ENCODE measurements at regions not wholly inside any gene's neighbourhood (a gene's known extent, or its start where the extent isn't known, plus 50 kb on each side); places are given as distances from the start of the nearest gene placed in this dataset.

- H3K27ac ChIP-seq (ENCODE audit: low read depth, low read length), result no peak overlapping the region
- 88 to 93% (median 89%) methylated on average over 5 of the region's 5 CpGs for WGBS, 3 donors
Measured at GRCh38 chr15:38667890-38668850, 103.6 kb upstream of the RASGRP1 start.

GRCh38 chr15:38668898-38669391, 104.3 kb upstream of the RASGRP1 start:
- WGBS, 3 donors, result 38 to 77% (median 75%) methylated on average over 8 of the region's 8 CpGs
- H3K27ac ChIP-seq (ENCODE audit: low read depth, low read length), result no peak overlapping the region

- 76 to 90% (median 78%) methylated on average over 3 of the region's 3 CpGs for WGBS, 3 donors
- H3K27ac ChIP-seq (ENCODE audit: low read depth, low read length), result no peak overlapping the region
Measured at GRCh38 chr15:38670128-38671005, 105.8 kb upstream of the RASGRP1 start.

GRCh38 chr15:38671006-38671387, 106.4 kb upstream of the RASGRP1 start:
- 85 to 91% (median 89%) methylated on average over 2 of the region's 2 CpGs for WGBS, 3 donors
- no peak overlapping the region for H3K27ac ChIP-seq (ENCODE audit: low read depth, low read length)

- WGBS, 3 donors, result 66 to 80% (median 79%) methylated on average over 6 of the region's 6 CpGs
- H3K27ac ChIP-seq (ENCODE audit: low read depth, low read length), result no peak overlapping the region
Measured at GRCh38 chr15:38671675-38672254, 107.2 kb upstream of the RASGRP1 start.

GRCh38 chr15:38672273-38672672, 107.7 kb upstream of the RASGRP1 start:
- 53 to 86% (median 86%) methylated on average over 1 of the region's 1 CpG for WGBS, 3 donors
- H3K27ac ChIP-seq (ENCODE audit: low read depth, low read length), result no peak overlapping the region

GRCh38 chr15:38672814-38673670, 108.4 kb upstream of the RASGRP1 start:
- H3K27ac ChIP-seq (ENCODE audit: low read depth, low read length), result no peak overlapping the region
- 72 to 74% (median 73%) methylated on average over 14 of the region's 14 CpGs for WGBS, 3 donors

GRCh38 chr15:38674448-38674847, 109.8 kb upstream of the RASGRP1 start:
- no peak overlapping the region for H3K27ac ChIP-seq (ENCODE audit: low read depth, low read length)
- WGBS, 3 donors, result 83 to 89% (median 86%) methylated on average over 4 of the region's 4 CpGs

GRCh38 chr15:38678281-38678680, 113.7 kb upstream of the RASGRP1 start:
- no peak overlapping the region for H3K27ac ChIP-seq (ENCODE audit: low read depth, low read length)
- 45 to 97% (median 91%) methylated on average over 2 of the region's 2 CpGs for WGBS, 3 donors

- no peak overlapping the region for H3K27ac ChIP-seq (ENCODE audit: low read depth, low read length)
- 80 to 90% (median 89%) methylated on average over 5 of the region's 5 CpGs for WGBS, 3 donors
Measured at GRCh38 chr15:38680775-38681174, 116.2 kb upstream of the RASGRP1 start.

GRCh38 chr15:38682363-38682762, 117.7 kb upstream of the RASGRP1 start:
- H3K27ac ChIP-seq (ENCODE audit: low read depth, low read length), result no peak overlapping the region
- WGBS, 3 donors, result 63 to 76% (median 75%) methylated on average over 3 of the region's 3 CpGs

GRCh38 chr15:38682861-38683260, 118.2 kb upstream of the RASGRP1 start:
- 71 to 73% (median 73%) methylated on average over 2 of the region's 2 CpGs for WGBS, 3 donors
- no peak overlapping the region for H3K27ac ChIP-seq (ENCODE audit: low read depth, low read length)

- H3K27ac ChIP-seq (ENCODE audit: low read depth, low read length), result no peak overlapping the region
Measured at GRCh38 chr15:38683382-38684242, 119.0 kb upstream of the RASGRP1 start.

GRCh38 chr15:38684440-38685010, 119.9 kb upstream of the RASGRP1 start:
- no peak overlapping the region for H3K27ac ChIP-seq (ENCODE audit: low read depth, low read length)
- WGBS, 3 donors, result 29 to 63% (median 53%) methylated on average over 2 of the region's 2 CpGs

More at GRCh38 chr15:38683382-38684242, 119.0 kb upstream of the RASGRP1 start:
- WGBS, 3 donors, result 84 to 88% (median 84%) methylated on average over 2 of the region's 2 CpGs

GRCh38 chr15:38685686-38686339, 121.2 kb upstream of the RASGRP1 start:
- 82 to 92% (median 84%) methylated on average over 4 of the region's 4 CpGs for WGBS, 3 donors
- no peak overlapping the region for H3K27ac ChIP-seq (ENCODE audit: low read depth, low read length)

- H3K27ac ChIP-seq (ENCODE audit: low read depth, low read length), result no peak overlapping the region
- WGBS, 3 donors, result 33 to 56% (median 55%) methylated on average over 2 of the region's 2 CpGs
Measured at GRCh38 chr15:38687340-38687739, 122.7 kb upstream of the RASGRP1 start.

Data from adipose tissue (tissue), 3 donors.